SK-N-MC (cell line): ENCODE measurements at regions not wholly inside any gene's neighbourhood (a gene's known extent, or its start where the extent isn't known, plus 50 kb on each side); places are given as distances from the start of the nearest gene placed in this dataset.

Source experiments
- DNase-seq: peaks from one replicate; pipeline ENCODE4 v3.0.0-alpha.2; 2011; ENCODE audit warnings: low read depth, low spot score
- H3K27ac ChIP-seq: fragments of 200-600 bp; sonication (generic); 2 replicates; pipeline ENCODE4 v1.5.1; 2016; ENCODE audit warnings: mixed run types
- H3K36me3 ChIP-seq: fragments of 200-600 bp; sonication (generic); 2 replicates; pipeline ENCODE4 v1.6.1; 2017; ENCODE audit warnings: antibody characterized with exemption, low read length, mixed read lengths; ENCODE audit not compliant: insufficient read depth
- H3K4me3 ChIP-seq: fragments of 200-600 bp; sonication (generic); 2 replicates; pipeline ENCODE4 v1.5.1; 2016
- H3K9ac ChIP-seq: fragments of 200-600 bp; sonication (generic); 2 replicates; pipeline ENCODE4 v1.8.0; 2017; ENCODE audit warnings: mixed run types, mixed read lengths; ENCODE audit not compliant: insufficient read length
- H3K9me3 ChIP-seq: fragments of 200-600 bp; sonication (generic); 2 replicates; pipeline ENCODE4 v1.6.1; 2017; ENCODE audit warnings: low read depth, mild to moderate bottlenecking, antibody characterized with exemption, low read length, moderate library complexity, mixed read lengths
- EZH2 ChIP-seq: fragments of 200-600 bp; sonication (generic); IDR thresholded peaks from one replicate; pipeline ENCODE4 v1.6.1; 2017; ENCODE audit warnings: antibody characterized with exemption
- FOXP2 ChIP-seq: optimal IDR thresholded peaks from 2 replicates; pipeline ENCODE3; 2011; ENCODE audit warnings: mild to moderate bottlenecking, moderate library complexity; ENCODE audit not compliant: insufficient read depth; ENCODE audit errors: extremely low read length, control extremely low read depth
- POLR2AphosphoS5 ChIP-seq: IDR thresholded peaks from 2 replicates; pipeline ENCODE4 v1.6.1; 2012; ENCODE audit warnings: mild to moderate bottlenecking, low read depth, low read length, borderline replicate concordance

DNA sequence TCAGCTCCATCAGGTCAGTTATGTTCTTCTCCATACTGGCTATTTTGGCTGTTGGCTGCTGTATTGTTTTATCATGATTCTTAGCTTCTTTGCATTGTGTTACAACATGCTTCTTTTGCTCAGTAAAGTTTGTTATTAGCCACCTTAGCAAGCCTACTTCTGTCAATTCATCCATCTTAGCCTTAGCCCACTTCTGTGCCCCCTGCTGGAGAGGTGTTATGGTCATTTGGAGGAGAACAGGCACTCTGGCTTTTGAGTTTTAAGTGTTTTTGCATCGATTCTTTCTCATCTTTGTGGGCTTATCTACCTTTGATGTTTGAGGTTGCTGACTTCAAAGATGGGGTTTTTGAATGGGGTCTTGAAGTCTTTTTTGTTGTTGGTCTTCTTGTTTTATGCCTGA is 204.6 kb upstream of the FOXP2 start:
- H3K9me3 ChIP-seq: no peaks in the 10 kb centered on the region
- H3K9ac ChIP-seq: no peak overlapping the region
- H3K36me3 ChIP-seq: 0 out of 2 replicates have a peak, but pooled peaks cover 5% of the 10 kb centered on the region
- no peak for DNase-seq
- no peak overlapping the region for H3K27ac ChIP-seq
- TF ChIP-seq EZH2 (no peak), POLR2AphosphoS5 (no peak), FOXP2 (no peak)
- H3K4me3 ChIP-seq: no peak overlapping the region

DNA sequence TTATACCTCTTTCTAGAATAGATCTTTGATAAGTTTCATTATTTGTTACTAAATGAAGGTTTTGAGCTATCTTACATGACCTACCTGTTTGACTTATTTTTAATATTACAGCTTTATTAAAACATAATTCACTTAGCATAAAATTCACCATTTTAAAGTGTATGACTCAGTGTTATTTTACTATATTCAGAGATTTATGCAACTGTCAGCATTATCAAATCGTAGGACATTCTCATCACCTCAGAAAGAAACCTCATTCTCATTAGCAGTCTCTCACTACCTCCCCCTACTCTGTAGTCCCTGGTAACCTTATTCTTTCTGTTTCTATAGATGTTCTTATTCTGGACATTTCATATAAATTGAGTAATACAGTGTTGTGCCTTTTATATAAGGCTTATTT is 207.9 kb upstream of the FOXP2 start:
- Histone ChIP-seq H3K4me3 (no peak overlapping the region), H3K27ac (no peak overlapping the region), H3K9me3 (no peaks in the 10 kb centered on the region), H3K9ac (no peak overlapping the region), H3K36me3 (0 out of 2 replicates have a peak, but pooled peaks cover 5% of the 10 kb centered on the region)
- DNase-seq: no peak
- TF ChIP-seq EZH2 (no peak), FOXP2 (no peak), POLR2AphosphoS5 (no peak)

DNA sequence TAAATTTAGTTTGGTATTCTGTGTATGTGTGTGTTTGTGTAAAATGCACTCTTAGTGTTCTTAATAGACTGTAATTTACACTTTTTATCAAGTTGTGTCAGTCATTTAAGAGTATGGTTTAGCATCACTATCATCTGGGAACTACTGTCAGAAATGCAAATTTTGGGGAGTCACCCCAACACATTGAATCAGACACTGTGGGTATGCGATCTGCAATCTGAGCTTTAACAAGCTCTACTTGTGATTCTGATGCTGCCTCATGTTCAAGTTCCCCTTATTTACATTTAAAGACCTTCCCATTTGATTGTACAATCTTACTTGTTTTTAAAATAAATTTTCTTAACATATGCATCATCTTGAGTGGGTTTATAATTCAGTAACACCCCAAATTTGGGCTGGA is 218.1 kb upstream of the FOXP2 start:
- no peak overlapping the region for H3K9ac ChIP-seq
- no peak overlapping the region for H3K4me3 ChIP-seq
- no peaks in the 10 kb centered on the region for H3K36me3 ChIP-seq
- no peak for DNase-seq
- no peak overlapping the region for H3K27ac ChIP-seq
- no peaks in the 10 kb centered on the region for H3K9me3 ChIP-seq
- TF ChIP-seq FOXP2: no peak
- no peak for TF ChIP-seq EZH2
- no peak for TF ChIP-seq POLR2AphosphoS5

DNA sequence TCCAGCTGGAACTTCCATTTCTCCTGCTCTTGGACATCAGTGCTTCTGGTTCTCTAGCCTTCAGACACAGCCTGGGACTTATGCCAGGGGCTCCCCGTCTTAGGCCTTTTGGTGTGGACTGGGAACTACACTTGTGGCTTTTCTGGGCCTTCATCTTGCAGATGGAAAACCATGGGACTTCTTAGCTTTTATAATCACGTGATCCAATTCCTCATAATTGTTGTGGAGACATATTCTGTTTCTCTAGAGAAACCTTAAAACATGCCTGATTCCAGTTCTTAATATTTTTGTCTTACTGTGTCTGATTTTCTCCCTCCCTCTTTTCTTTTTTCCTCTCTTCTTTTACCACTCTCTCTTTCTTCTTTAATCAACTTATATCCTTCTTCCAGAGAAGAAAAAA is 224.2 kb upstream of the FOXP2 start:
- Histone ChIP-seq H3K9ac (no peak overlapping the region), H3K9me3 (no peaks in the 10 kb centered on the region), H3K27ac (no peak overlapping the region), H3K36me3 (no peaks in the 10 kb centered on the region), H3K4me3 (no peak overlapping the region)
- DNase-seq: no peak
- TF ChIP-seq POLR2AphosphoS5 (no peak), EZH2 (no peak), FOXP2 (no peak)

DNA sequence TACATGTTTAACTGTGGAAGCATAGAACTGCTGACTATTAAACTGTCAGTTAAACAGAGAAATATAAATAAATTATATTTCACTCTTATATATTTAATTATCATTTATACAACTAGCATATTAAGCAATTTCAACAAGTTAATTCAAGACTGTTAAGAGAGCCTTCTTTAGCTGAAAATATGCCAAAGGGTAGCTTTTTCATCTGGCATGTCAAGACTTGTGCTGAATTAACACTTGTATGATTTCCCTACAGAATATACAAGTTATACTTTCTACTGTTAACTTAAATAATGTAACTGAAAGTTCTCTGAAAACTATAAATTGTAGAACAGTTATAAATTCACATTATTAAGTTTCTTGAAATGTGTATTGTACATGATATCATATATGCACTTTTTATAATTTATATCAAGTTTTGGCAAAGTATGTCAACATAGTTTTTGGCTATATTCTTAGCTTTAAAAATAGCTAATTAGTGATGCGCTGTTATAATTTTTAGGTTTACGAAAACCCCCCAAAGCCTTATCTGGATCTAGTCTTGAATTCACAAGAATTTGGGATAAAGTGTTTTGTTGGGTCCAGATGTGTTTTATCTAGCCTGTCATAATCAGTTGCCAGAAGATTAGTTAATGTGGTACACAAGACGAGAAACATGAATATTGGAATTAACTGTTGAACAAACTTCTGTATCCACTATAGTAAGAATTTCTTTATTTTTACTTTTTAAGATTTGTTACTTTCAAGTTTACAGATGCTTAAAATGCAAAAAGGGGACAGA is 231.1 kb upstream of the FOXP2 start:
- H3K4me3 ChIP-seq: no peak overlapping the region
- H3K9ac ChIP-seq: no peak overlapping the region
- no peaks in the 10 kb centered on the region for H3K9me3 ChIP-seq
- DNase-seq: no peak
- no peaks in the 10 kb centered on the region; the same call in 1 of the 2 replicates for H3K36me3 ChIP-seq
- no peak overlapping the region; the same call in 1 of the 2 replicates for H3K27ac ChIP-seq
- TF ChIP-seq EZH2 (no peak), POLR2AphosphoS5 (no peak), FOXP2 (no peak)

DNA sequence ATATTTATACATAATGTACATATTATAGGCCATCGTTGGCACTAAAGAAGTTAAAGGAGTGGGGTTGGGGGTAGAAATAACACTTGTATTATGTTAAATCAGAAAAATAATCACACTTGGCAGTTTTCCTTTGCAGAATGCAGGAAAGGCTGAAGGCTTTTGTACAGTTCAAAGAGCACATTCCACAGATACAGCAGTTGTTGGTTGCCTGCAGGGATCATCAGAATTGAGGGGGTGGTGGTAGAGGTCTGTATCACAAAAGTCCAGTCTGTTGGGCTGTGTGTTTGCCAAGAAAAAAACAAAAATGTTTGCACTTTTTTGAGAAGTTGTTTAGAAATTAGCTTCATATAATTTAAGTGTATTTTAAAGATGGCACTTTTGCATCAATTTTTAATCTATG is 231.8 kb upstream of the FOXP2 start:
- H3K9me3 ChIP-seq: no peaks in the 10 kb centered on the region
- no peak for DNase-seq
- TF ChIP-seq POLR2AphosphoS5 (no peak), EZH2 (no peak), FOXP2 (no peak)
- H3K9ac ChIP-seq: no peak overlapping the region
- no peaks in the 10 kb centered on the region; the same call in 1 of the 2 replicates for H3K36me3 ChIP-seq
- H3K4me3 ChIP-seq: no peak overlapping the region
- H3K27ac ChIP-seq: peak overlapping the region; percentile 32; the same call in 1 of the 2 replicates

DNA sequence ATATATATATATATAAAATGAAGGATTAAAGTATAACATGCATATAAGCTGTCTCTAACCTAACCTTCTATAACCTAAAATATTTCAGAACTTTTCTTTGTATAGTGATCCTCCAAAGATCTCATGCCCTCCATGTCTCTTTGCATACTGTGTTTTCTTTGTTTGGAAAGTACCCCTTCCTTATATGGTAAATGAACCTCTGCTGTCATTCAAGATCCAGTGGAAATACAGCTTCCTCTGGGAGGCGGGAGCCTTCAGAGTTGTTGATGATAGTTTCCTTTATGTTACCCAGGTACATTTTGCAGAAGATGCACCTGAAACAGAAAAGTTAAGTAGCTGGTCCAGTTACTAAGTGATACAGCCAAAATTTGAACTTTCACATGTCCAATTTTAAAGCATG is 233.3 kb upstream of the FOXP2 start:
- Histone ChIP-seq H3K9ac (no peak overlapping the region), H3K9me3 (no peaks in the 10 kb centered on the region), H3K4me3 (no peak overlapping the region), H3K27ac (no peak overlapping the region), H3K36me3 (no peaks in the 10 kb centered on the region; the same call in 1 of the 2 replicates)
- TF ChIP-seq EZH2 (no peak), FOXP2 (no peak), POLR2AphosphoS5 (no peak)
- no peak for DNase-seq

DNA sequence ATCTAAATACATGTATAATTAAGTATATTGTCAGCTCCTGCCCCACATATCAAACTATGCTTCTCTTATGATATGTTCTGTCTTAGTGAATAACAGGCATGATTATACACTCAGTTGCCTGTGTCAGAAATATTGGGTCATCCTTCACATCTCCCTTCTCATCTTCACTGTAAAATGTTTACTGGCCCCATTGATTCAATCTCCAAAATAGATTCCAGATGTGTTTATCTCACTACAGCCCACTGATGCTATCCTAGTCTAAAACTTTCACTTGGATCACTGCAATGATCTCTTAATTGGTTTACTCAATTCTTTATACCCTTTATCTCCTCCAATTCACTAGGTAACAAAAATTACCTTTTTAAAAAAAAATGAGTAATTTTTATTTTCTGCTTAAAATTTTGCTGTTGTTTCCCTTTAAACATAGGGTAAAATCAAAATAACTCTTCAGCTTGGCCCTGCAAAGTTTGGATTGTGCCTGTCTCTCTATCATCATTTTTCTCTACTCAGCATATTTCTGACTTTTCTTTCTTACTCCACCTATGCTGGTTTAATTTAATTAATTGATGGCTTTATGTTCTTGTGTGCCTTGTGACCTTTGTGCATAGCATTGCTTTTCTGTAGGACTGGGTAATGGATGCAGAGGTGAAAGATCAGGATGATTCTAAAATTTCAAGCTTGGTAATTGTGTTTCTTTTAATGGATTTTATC is 233.9 kb upstream of the FOXP2 start:
- no peak overlapping the region for H3K9ac ChIP-seq
- H3K4me3 ChIP-seq: no peak overlapping the region
- no peaks in the 10 kb centered on the region for H3K9me3 ChIP-seq
- H3K36me3 ChIP-seq: no peaks in the 10 kb centered on the region; the same call in 1 of the 2 replicates
- no peak for DNase-seq
- H3K27ac ChIP-seq: peak overlapping the region; percentile 47; the same call in 1 of the 2 replicates
- TF ChIP-seq FOXP2: no peak
- no peak for TF ChIP-seq EZH2
- TF ChIP-seq POLR2AphosphoS5: no peak

DNA sequence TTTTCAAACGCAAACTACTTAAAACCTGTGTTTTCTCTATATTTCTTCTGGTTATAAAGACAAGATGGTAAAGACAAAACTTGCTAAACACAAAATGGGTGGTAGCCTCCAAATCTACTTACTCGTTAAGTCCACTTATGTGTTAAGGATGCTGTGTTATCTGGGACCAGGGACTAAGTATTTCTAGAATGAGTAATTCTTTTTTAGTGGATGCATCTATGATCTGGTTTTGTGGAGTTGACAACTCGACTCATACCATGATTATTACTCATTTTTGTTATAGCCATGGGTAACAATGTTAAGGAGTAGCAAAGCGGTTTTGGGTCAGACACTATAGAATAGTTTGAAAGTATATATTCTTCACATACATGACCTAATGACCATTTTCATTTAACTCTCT is 239.5 kb upstream of the FOXP2 start:
- Histone ChIP-seq H3K4me3 (no peak overlapping the region), H3K36me3 (no peaks in the 10 kb centered on the region; the same call in 1 of the 2 replicates), H3K27ac (no peak overlapping the region), H3K9ac (no peak overlapping the region), H3K9me3 (no peaks in the 10 kb centered on the region)
- DNase-seq: no peak
- TF ChIP-seq FOXP2: no peak
